ENCODE measurements at regions not wholly inside any gene's neighbourhood (a gene's known extent, or its start where the extent isn't known, plus 50 kb on each side); places are given as distances from the start of the nearest gene placed in this dataset.

DNA sequence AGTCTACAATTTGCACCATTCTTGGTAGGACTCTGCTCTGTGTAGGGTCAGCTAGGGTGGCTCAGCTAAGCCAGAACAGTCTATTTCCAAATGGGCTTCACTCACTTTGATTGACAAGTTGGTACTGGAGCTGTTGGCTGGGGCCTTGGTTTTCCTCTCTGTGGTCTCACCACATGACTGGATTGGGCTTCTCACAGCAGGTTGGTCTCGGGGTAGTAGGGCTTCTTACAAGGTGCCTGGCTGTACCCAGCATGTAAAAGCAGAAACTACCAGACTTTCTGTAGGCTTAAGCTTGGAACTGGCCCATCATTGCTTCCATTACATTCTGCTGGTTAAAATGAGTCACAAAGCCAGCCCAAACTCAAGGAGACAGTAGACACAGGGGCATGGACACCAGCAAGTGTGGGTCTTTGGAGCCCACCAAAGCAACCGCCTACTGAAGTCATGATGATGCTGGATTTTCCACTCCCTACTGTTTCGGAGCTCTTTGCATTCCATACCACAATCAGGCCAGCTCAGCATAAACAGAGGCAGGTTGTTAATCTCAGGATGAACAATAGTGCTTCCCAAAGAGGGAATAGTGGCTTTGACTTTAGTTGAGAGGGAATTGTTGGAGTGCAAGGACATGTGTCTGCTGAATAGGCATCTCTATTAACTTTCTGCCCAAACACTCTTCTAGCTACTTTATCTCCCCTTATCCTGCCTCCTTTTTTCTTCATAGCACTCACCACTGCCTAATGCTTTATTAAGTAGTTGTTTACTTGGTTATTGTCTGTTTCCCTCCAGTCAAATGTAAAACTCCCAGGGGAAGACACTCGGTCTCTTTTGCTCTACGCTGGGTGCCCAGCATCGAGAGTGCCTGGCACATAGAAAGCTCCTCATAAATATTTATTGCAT is 78.0 kb upstream of the RARB start:
- no peak overlapping the region for H3K4me3 ChIP-seq (ENCODE audit: low read depth, low read length)
- no peak for TF ChIP-seq CTCF (IDR thresholded peaks at IDR 0.05; ENCODE audit: insufficient read depth, low read length, missing control alignments)
- ChIA-PET CTCF (no interaction called here), POLR2A (no interaction called here)
- no peak for DNase-seq (ENCODE audit: low read depth, low spot score)

DNA sequence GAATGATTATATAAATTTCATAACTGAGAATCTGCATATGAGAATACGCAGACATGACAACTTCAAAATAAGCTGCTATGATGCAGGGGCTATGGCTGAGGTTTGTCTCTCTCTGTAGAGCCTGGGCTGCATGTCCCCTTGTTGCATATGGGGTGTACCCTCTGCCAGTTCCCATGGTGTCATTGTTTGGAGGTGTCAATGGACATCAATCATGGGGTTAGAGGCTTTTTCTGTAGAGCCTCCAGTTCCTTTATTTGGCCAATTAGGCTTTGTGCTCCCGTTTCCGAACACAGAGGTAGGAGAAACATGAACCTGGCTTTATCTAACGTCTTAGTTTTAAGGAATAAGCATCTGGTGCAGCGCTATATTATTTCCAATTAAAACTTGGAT is 77.3 kb upstream of the RARB start:
- H3K4me3 ChIP-seq (ENCODE audit: low read depth, low read length), result no peak overlapping the region
- ChIA-PET POLR2A (no interaction called here), CTCF (no interaction called here)
- TF ChIP-seq CTCF (IDR thresholded peaks at IDR 0.05; ENCODE audit: insufficient read depth, low read length, missing control alignments), result no peak
- DNase-seq (ENCODE audit: low read depth, low spot score), result no peak

GRCh38 chr3:25354071-25354470 is 74.0 kb upstream of the RARB start:
- POLR2A ChIA-PET, result no interaction called here
- DNase-seq (ENCODE audit: low read depth, low spot score), result peak; percentile 80
- no peak overlapping the region for H3K4me3 ChIP-seq (ENCODE audit: low read depth, low read length)
- CTCF ChIA-PET, result interaction anchor here (2.5 kb wide), 1 partner anchor 332 kb away, joined by 7 read pairs; no protein-coding TSS in a partner anchor
- TF ChIP-seq CTCF (IDR thresholded peaks at IDR 0.05; ENCODE audit: insufficient read depth, low read length, missing control alignments), result no peak

- CTCF ChIA-PET, result interaction anchor here (0.7 to 2.5 kb wide), 4 partner anchors 10 to 333 kb away, joined by 3 to 12 read pairs (median 6); no protein-coding TSS in a partner anchor
- DNase-seq (ENCODE audit: low read depth, low spot score), result no peak
- POLR2A ChIA-PET, result no interaction called here
Observed at GRCh38 chr3:25355034-25355885, 72.8 kb upstream of the RARB start.

GRCh38 chr3:25355998-25356397 is 72.1 kb upstream of the RARB start:
- no peak overlapping the region for H3K4me3 ChIP-seq (ENCODE audit: low read depth, low read length)
- DNase-seq (ENCODE audit: low read depth, low spot score), result no peak
- ChIA-PET CTCF (interaction anchor here (0.6 to 2.8 kb wide), 5 partner anchors 9 to 814 kb away, joined by 3 to 12 read pairs (median 7); no protein-coding TSS in a partner anchor), POLR2A (no interaction called here)
- no peak for TF ChIP-seq CTCF (IDR thresholded peaks at IDR 0.05; ENCODE audit: insufficient read depth, low read length, missing control alignments)

More at GRCh38 chr3:25355034-25355885, 72.8 kb upstream of the RARB start:
- no peak overlapping the region for H3K4me3 ChIP-seq (ENCODE audit: low read depth, low read length)
- TF ChIP-seq CTCF (IDR thresholded peaks at IDR 0.05; ENCODE audit: insufficient read depth, low read length, missing control alignments), result no peak

GRCh38 chr3:25362118-25362517 is 65.9 kb upstream of the RARB start:
- ChIA-PET CTCF (no interaction called here), POLR2A (no interaction called here)
- no peak for DNase-seq (ENCODE audit: low read depth, low spot score)
- H3K4me3 ChIP-seq (ENCODE audit: low read depth, low read length), result no peak overlapping the region
- TF ChIP-seq CTCF (IDR thresholded peaks at IDR 0.05; ENCODE audit: insufficient read depth, low read length, missing control alignments), result no peak

All from AG04449 (cell line).